ENCODE measurements at regions not wholly inside any gene's neighbourhood (a gene's known extent, or its start where the extent isn't known, plus 50 kb on each side); places are given as distances from the start of the nearest gene placed in this dataset.

GRCh38 chrY:8536277-8536676 lies 801.0 kb upstream of the TSPY4 start:
- TF ChIP-seq, protein P1, sequence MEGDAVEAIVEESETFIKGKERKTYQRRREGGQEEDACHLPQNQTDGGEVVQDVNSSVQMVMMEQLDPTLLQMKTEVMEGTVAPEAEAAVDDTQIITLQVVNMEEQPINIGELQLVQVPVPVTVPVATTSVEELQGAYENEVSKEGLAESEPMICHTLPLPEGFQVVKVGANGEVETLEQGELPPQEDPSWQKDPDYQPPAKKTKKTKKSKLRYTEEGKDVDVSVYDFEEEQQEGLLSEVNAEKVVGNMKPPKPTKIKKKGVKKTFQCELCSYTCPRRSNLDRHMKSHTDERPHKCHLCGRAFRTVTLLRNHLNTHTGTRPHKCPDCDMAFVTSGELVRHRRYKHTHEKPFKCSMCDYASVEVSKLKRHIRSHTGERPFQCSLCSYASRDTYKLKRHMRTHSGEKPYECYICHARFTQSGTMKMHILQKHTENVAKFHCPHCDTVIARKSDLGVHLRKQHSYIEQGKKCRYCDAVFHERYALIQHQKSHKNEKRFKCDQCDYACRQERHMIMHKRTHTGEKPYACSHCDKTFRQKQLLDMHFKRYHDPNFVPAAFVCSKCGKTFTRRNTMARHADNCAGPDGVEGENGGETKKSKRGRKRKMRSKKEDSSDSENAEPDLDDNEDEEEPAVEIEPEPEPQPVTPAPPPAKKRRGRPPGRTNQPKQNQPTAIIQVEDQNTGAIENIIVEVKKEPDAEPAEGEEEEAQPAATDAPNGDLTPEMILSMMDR (IDR thresholded peaks at IDR 0.05), result no peak
- no peak for TF ChIP-seq EZH2 (IDR thresholded peaks at IDR 0.05; ENCODE audit: borderline replicate concordance, insufficient read depth, low read depth, low read length, poor library complexity, severe bottlenecking)
